Superior temporal gyrus (tissue), 1 donor: ENCODE measurements at regions not wholly inside any gene's neighbourhood (a gene's known extent, or its start where the extent isn't known, plus 50 kb on each side); places are given as distances from the start of the nearest gene placed in this dataset.
A peak's percentile ranks its signal among the peaks of the same experiment; 100 is the strongest.

ENCODE experiments used
- DNase-seq: peaks from one replicate; pipeline ENCODE4 v3.0.0-alpha.2; 2016; ENCODE audit errors: extremely low spot score

DNA sequence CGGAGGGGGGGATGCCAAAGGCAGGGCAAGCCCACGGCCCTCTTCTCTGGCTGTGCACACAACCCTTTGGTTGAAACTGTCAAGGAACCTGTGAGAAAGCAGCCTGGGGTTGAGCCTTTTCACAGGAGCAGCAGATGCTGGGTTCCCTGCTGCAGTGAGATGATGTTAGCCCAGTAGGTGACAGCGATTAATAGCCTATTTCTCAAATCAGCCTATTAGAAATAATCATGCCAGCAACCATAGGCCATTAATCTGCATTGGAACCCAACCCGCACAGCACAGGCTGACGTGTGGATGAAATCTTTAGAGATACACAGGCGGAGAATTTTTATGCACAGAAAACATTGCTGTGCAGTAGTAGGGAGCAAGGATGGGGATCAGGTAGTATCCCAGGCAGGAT is 637.5 kb downstream of the AJAP1 start:
- no peak for DNase-seq

DNA sequence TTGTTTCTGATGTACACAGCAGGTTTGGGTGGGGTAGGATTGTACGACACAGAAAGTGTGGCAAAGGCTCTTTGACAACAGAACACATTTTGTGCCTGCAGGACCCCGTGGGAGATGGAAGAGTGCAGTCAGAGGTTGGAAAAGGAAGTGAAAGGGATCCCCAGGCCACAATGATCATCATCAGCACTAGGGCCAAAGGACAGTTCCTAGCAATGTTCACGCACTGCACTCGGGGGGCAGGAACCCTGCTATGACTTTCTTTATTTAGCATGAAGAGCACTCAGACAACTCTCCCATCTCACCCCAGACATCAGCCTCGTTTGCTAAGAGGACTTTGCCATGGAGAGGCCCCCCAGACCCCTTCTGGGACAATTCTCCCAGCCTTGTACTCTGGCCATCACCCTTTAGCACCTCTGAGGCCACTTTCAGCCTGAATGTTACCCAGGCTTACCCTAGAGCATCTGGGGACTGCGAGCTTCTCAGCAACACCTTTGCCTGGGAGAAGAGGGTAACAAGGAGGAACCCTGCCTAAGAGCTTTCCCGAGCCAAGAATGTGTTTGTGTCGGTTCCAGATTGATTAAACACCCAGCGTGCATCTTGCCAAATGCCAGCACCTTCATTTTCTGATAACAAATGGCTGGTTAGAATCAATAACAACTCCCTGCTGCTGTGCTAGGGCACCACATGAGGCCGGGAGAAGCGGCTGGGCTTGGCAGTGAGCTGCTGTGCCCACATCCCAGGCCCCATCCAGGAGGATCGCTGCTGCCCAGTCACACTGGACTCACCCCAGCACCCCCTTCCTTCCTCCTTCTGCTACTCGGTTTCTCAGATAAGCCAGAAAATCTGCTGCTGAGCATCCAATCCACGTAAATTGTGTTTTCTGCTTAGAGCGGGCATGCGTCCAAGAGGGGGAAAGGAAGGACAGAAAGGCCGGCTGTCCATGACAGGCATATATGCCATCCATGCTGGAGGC is 633.1 kb downstream of the AJAP1 start:
- DNase-seq = no peak

DNA sequence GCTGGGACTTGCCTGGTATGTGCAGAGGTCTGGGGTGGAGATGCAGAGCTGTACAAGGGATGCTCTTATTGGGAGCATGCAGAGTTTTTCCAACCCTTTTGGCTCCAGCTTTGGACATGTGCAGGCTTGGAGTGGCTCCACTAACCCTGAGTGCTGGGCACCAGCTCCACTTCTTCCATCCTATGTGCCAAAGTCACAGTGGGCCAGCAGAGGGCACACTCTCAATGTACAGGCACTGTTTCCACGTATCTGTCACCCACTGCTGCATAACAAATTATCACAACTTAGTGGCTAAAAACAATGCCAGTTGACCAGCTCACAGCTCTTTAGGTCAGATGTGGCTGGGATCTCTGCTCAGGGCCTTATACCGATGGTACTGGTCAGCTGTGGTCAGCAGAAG is 631.8 kb downstream of the AJAP1 start:
- no peak for DNase-seq

DNA sequence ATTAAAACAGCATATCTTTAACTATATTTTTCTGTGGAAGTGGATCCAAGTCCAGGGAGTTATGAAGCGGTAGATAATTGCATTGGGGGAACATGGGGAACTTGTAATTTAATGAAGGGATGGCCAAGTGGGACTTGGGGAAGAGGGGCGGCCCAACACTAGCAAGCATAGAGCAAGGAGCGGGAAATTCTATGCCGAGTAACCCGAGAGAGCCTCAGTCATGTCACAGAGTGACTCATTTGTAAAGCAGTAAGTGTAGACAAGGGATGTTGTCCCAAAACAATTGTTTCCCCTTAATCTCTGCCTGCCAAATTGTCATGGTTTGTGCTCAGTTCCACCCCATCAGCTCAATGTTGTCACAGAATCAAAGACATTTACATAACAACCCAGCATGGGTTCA is 620.1 kb downstream of the AJAP1 start:
- no peak for DNase-seq

DNA sequence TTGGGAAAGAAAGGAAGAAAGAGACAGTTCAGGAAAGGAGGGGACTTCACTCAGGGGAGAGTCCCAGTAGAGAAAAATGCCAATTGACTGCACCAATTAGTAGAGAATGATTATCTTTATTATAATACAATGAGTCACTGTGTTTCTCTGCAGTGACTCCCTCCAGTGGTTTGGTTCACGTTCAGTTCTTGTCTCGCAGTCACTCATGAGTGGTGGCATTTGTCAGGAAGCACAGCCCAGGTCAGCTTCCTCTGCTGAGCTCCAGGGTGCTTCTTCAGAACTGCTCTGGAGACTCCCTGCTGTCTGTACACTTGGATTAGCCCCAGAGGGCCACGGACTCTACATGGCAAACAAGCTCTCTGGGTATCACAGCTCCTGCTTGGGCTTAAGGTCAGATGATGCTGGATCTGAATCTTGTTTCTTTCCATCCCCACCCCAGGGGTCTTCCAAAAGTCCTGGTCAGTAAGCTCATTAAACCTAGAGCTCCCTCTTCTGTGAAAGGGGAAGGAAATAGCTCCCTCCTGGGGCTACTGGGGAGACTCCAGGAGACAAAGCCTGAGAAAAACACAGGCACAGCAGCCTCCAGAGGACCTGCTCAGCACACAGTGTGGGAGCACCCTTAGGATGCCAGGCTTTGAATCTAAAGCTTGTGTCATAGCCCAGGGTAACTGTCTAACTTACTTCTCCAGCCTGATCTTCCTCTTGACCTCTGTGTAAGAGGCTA is 619.0 kb downstream of the AJAP1 start:
- peak; percentile 57 for DNase-seq

DNA sequence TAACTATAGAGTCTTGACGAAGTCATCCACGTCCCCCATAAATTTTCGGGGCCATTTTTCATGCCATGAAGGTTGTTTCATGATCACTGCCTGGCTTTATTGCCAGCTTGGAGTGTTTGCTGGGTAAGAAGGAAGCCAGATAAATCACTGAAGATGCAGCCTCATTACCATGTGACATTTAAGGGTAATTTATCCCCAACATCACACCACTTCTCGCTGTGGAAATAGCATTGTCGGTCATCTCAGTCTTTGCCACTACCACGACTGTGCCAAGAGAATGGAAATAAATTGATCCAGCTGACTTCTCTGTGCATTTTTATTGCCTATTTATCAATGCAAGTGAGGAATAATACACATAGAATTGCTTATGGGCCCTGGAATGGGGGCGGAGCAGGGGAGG is 617.9 kb downstream of the AJAP1 start:
- DNase-seq = no peak

DNA sequence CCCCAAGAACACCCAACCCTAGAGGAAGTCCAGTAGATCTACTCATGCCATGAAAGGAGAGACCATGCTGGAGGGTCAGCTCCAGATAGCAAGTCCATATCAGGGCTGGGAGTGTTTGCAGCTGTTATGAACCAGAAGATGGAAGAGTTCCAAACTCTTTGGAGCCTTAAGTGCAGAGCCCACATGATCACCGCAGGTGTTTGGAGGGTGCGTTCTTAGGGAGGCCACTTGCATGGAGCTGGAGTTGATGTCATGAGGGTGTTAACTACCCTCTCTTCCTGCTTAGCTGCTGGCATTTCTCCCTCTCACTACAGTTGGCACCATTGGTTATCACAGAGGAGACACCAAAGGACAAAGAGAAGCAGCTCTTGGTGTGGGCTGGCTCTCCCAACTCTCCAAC is 616.9 kb downstream of the AJAP1 start:
- DNase-seq = no peak

DNA sequence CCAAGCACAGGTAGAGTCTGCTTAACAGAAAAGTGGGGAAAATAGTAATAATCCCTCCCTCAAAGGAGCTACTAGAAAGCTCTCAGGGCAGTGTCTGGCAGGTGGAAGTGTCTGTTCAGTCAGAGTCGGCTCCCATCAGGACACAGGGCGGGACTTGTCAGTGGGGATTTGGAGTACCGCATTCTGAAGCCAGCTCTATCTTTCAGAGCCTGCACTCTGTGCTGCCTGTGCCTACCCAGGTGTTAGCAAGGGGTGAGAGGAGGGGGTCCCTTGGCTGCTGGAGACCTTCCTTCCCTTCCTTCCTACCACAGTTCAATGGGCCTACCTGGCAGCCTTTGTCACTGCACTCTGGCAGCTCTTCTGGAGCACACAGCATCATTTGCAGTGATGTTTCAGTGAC is 615.5 kb downstream of the AJAP1 start:
- DNase-seq = no peak

DNA sequence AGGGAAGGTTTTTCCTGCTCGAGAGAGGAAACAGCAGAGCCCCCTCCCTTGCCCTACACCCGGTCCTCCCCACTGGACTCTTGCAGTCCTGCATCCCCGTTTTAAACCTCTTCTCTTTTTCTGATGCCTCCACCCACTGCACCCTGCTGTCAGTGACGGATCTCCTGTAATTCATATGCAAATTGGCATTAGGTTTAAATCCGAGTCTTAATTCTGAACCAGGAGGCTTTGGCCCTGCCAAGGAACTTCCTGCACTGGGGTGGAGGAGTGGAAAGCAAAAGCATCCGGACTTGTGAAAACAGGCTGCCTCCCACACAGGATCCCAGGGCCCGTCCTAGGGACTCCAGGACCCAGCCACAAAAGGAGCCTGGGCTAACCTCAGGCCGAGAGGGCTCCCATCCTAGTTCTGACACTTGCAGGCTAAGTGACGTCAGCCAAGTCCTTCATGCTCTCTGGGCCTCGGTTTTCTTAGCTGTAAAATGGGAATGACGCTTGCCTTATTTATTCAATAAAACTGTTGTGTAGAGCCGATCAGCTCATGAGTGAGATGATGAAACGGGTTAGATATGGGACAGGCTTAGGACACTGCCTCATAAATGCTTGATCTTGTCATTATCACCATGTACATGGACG is 613.3 kb downstream of the AJAP1 start:
- no peak for DNase-seq

DNA sequence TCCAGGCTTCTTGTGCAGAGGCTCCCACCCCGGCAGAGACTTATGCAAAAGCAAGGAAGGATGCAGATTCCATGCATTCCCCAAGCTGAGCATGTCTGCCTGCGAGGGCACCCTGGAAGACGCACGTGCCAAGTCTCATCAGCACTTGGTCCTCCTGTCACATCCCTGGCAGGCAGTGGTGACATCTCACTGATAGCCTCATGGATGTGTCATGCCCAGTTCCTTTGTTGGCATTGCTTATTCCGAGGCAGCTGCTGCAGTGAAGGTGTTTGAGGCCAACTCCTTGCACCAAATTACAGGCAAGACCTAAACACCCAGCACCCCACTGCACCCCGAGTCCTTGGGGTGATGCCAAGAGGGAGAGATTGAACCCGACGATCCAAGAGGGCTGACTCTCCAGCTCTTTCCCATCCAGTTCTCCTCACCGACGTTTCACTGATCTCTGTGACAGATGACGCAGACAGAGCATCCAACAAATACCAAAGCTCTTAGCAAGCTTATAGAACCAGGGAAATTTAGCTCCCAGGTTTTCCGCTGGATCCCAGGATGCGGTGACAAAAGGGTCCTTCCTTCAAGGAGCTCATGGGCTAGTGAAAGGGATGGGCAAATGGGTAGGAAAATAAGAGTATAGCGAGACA is 611.1 kb downstream of the AJAP1 start:
- DNase-seq = no peak

DNA sequence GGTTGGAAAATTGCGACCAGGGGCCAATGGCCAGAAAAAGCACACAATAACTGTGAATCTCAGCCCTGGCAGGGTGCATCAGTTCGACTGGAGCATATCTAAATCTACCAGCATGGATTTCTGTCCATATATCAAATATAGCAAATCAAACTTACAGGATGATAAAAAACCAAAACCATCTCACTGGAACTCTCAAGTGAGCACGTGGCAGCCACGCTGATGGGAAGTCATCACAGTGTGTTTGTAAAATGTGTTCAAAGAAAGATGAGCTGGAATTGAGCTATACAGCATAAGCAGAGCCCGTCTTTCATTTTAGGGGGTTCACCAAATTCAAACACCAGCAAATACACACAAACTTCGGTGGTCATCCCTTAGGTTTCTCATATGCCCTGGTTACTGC is 610.1 kb downstream of the AJAP1 start:
- no peak for DNase-seq

DNA sequence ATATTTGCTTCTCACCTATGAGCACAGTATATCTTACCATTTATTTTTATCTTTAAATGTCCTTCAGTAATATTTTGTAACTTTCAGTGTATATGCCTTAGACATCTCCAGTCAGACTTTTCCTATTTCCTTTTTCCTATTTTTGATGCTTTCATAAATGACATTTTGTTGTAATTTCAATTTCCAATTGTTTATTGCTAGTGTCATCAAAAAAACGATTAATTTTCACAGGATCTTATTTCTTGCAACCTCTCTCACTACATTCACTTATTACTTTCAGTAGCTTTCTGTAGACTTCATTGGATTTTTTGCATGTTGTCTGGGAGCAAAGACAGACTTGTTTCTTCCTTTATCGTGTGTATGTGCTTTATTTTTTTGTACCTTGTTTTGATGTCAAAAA is 602.4 kb downstream of the AJAP1 start:
- no peak for DNase-seq

DNA sequence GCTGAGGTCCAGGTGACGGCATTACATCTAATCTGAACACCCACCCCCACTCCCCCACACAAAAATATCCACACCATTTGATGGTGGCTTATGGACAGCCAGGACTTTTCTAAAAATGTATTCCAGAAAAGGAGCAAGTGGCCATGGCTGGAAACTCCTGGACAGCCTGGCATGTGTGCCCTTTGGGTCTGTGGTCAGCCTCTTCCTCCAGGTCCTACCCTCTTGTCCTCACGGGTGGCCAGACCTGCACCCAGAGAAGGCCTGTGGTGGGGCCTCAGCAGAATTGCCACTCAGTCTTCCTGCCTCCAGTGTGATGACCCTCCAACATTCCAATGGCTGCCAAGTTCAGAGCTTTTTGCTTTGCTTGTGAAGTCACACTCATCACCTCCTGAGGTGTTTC is 600.6 kb downstream of the AJAP1 start:
- DNase-seq = no peak

DNA sequence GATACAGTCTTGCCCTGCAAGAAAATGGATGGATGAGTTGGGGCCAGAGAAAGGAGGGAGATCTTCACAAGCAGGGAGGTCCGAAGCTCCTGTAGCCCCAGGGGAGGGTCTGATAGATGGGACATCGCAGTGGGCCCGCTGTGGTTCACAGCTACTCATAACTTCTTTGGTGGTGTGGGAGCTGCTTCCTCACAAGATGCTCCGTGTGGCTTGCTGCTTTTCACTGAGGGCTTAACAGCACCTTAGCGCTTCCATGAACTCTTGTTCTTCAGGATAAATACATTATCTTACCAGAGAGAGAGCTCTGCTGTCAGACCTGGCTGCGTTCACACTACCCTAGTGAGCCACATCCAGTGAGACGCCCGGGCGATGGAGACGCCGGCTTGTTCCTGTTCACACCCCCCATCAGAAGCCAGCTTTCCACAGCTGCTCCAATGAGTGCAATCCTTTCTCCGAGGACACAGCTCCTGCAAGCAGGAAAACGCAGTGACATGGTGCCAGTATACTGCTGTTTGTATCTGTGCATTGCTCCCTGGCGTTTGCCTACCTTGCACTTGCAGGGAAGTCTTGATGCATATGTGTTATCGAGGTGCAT is 599.8 kb downstream of the AJAP1 start:
- DNase-seq = no peak

DNA sequence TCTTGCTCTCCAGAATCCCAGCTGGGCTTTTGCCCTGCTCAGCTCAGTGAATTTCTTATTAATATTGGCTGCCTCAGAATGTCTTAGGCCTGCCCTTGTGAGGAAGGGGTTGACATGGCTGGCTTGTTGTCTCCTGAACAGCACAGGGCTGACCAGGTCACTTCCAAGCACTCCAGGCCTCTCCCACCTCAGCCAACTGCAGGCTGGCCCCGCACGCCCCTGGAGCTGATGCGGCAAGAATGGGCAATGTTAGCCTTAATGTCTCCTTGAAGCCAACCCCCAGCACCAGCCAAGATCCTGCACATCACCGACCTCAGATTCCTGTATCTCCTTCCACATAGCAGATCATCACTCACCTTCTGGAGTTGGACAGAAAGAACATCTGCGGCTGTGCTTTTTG is 598.6 kb downstream of the AJAP1 start:
- DNase-seq = no peak

DNA sequence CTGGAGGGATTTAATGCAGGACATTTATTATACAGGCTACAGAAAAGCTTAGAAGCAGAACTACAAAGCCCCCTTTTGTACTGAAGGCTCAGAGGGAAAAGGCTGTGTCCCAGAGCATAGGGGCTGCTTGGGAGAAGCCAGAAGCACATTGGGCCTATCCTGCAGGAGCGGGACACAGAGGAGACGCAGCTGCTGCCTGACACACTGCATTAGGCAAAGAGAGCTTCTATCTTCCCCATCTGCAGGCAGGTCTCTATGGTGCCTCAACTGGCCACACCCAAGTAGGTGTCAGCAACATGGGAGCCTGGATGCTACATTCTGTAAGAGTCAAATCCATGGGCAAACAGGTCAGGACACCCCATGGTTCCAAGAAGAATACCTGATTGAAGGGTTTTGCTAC is 595.9 kb downstream of the AJAP1 start:
- DNase-seq = no peak

DNA sequence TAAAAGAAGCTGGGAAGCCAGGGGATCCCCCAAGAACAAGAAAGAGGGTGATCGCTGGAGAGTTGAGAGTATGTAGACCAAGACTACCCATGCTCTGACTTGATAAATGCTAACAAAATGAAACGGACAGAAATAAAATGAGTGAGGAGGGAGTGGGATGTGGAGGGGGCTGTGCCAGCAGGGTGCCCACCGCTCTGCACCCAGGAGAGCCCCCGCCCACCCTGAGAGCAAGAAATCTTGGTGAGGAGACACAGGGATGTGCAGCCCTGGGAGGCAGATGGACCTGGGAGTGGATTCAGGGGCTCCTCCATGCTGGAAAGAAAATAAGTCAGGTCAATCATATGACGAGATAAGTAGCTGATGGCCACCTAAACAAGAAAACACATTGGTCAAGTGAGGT is 590.9 kb downstream of the AJAP1 start:
- no peak for DNase-seq

DNA sequence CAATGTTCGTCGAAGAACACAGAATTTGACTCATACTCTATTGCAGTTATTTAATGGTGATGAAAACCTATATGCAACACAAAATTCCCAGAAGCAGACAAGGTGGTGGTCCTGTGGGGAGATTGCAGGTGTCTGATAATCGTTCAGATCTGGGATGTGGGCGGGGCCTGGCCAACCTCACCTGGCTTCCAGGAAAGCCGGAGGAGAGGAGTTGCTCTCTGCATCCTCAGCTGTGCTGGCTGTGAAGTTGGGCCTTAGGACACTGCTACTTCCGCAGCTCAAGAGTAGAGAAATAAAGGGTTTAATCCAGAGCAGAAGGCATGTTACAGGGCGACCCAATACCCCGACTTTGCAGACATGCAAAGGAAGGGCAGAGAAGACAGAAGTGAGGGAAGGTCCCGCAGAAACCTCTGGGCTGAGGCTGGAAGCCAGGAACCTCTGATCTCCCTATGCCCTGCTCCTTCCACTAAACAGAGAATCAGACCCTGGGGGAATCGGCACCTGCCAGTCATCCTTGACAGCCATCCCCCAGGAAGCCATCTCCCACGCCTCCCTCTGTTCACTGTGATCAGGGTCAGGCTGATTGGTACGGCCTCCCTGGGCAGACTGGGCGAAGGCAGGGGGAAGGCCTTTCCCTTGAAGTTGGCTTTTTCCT is 590.3 kb downstream of the AJAP1 start:
- no peak for DNase-seq

DNA sequence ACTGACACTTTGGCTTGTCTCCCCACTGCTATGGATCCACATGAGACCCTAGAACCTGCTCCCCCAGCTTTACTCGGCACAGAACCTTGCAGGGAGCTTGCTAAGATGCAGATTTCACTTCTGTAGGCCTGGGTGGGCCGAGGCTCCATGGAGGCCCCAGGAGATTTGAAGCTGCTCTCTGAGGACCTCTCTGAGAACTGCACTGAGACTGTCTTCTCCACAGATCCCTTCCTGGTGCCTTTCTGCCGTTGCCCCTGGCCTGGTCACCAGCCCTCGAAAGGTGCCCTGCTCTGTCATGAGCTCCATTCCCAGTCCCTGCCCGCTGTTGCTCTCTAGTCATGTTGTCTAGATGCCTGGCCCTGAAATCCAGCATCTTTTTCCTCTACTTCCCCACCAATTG is 588.4 kb downstream of the AJAP1 start:
- no peak for DNase-seq

DNA sequence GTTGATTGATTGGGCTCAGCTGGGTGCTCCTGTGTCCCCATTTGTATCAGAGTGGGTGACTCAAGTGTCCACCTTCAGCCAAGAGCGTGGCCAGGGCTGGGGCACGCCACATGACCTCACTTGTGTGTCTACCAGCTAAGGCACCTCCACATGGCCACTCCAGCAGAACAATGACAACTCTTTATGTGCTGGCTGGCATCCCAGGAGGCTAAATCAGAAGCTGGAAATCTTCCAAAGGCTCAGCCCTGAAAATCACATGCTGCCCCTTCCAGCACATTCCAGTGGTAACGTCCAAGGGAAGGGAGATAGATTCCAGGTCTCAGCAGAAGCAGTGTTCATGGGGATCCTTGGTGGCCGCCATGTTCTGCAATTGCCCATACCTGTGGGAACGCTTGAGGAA is 585.5 kb downstream of the AJAP1 start:
- DNase-seq = no peak
